Tibial nerve (tissue), 4 donors: ENCODE measurements at regions not wholly inside any gene's neighbourhood (a gene's known extent, or its start where the extent isn't known, plus 50 kb on each side); places are given as distances from the start of the nearest gene placed in this dataset.

Source experiments
- DNase-seq, 2 donors: peaks; one replicate each; pipeline ENCODE4 v3.0.0-alpha.2; 2019; ENCODE audit warnings: low spot score in 2 of 2
- H3K27ac ChIP-seq, 4 donors: fragments of 200-600 bp; sonication (generic) in 3 of 4; one replicate each; pipeline ENCODE4 v1.5.1; 2017 to 2019; ENCODE audit warnings: mild to moderate bottlenecking in 1 of 4
- H3K27me3 ChIP-seq, 2 donors: fragments of 200-600 bp; sonication (generic) in 1 of 2; one replicate each; pipeline versions ENCODE4 v1.5.1 to v1.6.0; 2017 to 2019
- H3K36me3 ChIP-seq, 3 donors: fragments of 200-600 bp; sonication (generic); one replicate each; pipeline ENCODE4 v1.5.1; 2018 to 2019
- H3K4me1 ChIP-seq, 4 donors: fragments of 200-600 bp; sonication (generic) in 3 of 4; one replicate each; pipeline ENCODE4 v1.5.1; 2017 to 2019
- H3K4me3 ChIP-seq, 4 donors: fragments of 200-600 bp; sonication (generic) in 3 of 4; one replicate each; pipeline ENCODE4 v1.5.1; 2017 to 2019; ENCODE audit warnings: mild to moderate bottlenecking in 1 of 4, moderate library complexity in 1 of 4
- H3K9me3 ChIP-seq, 4 donors: fragments of 200-600 bp; sonication (generic) in 3 of 4; one replicate each; pipeline ENCODE4 v1.5.1; 2017 to 2019
- CTCF ChIP-seq, 5 experiments: fragments of 200-600 bp in 3 of 5; fragments of 450-650 bp in 2 of 5; sonication (generic) in 3 of 5; IDR thresholded peaks; one replicate each; pipeline ENCODE4 v1.5.1; 2016 to 2019; ENCODE audit warnings: antibody characterized with exemption in 5 of 5, mild to moderate bottlenecking in 3 of 5, moderate library complexity in 2 of 5
- EP300 ChIP-seq, 2 donors: sonication (generic); formaldehyde crosslinking; IDR thresholded peaks; one replicate each; pipeline ENCODE4 v1.6.1; 2017; ENCODE audit warnings: antibody characterized with exemption in 2 of 2, mild to moderate bottlenecking in 1 of 2
- POLR2A ChIP-seq, 2 donors: fragments of 450-650 bp; IDR thresholded peaks; one replicate each; pipeline ENCODE4 v1.6.1; 2017; ENCODE audit warnings: antibody characterized with exemption in 2 of 2, mild to moderate bottlenecking in 2 of 2, moderate library complexity in 2 of 2
- WGBS, 2 donors: methylation state at CpG; one replicate each; pipeline ENCODE4 v1.1.5; 2018; 5-methylcytosine and 5-hydroxymethylcytosine counted together

GRCh38 chr1:228901936-228902681, 166.8 kb downstream of the RHOU start:
- Histone ChIP-seq H3K9me3 (no peaks in the 10 kb centered on the region), H3K27me3 (no peaks in the 10 kb centered on the region), H3K36me3 (no peaks in the 10 kb centered on the region), H3K4me3 (no peak overlapping the region), H3K27ac (no peak overlapping the region), H3K4me1 (peaks cover 0 to 46% (median 2%) of the 10 kb centered on the region in 4 donors)
- TF ChIP-seq CTCF (IDR thresholded peaks at IDR 0.05) (no peak), EP300 (IDR thresholded peaks at IDR 0.05) (no peak), POLR2A (IDR thresholded peaks at IDR 0.05) (no peak)
- no peak for DNase-seq
- WGBS, 2 donors: 77 to 87% methylated on average over 5 of the region's 5 CpGs

- Histone ChIP-seq H3K4me3 (no peak overlapping the region), H3K27me3 (no peaks in the 10 kb centered on the region), H3K9me3 (peaks cover 0 to 3% (median under 1%) of the 10 kb centered on the region in 4 donors), H3K27ac (peak overlapping the region in 2 of 4 donors; percentile 61 to 63), H3K36me3 (no peaks in the 10 kb centered on the region), H3K4me1 (peaks cover 0 to 46% (median 2%) of the 10 kb centered on the region in 4 donors)
- TF ChIP-seq POLR2A (IDR thresholded peaks at IDR 0.05) (no peak), CTCF (IDR thresholded peaks at IDR 0.05) (no peak), EP300 (IDR thresholded peaks at IDR 0.05) (peak in 1 of 2 donors; percentile 84)
- 46 to 48% methylated on average over 13 of the region's 13 CpGs for WGBS, 2 donors
- DNase-seq: peak; percentile 82 to 90
Measured at GRCh38 chr1:228902781-228903433, 167.6 kb downstream of the RHOU start.

- 47 to 79% methylated on average over 7 to 9 of the region's 9 CpGs for WGBS, 2 donors
- peaks cover 0 to 46% (median 2%) of the 10 kb centered on the region in 4 donors for H3K4me1 ChIP-seq
- H3K27ac ChIP-seq: peak overlapping the region in 2 of 4 donors; percentile 61 to 63
Measured at GRCh38 chr1:228903434-228904071, 168.3 kb downstream of the RHOU start.

GRCh38 chr1:228904222-228904621, 168.9 kb downstream of the RHOU start:
- TF ChIP-seq EP300 (IDR thresholded peaks at IDR 0.05) (no peak), CTCF (IDR thresholded peaks at IDR 0.05) (no peak), POLR2A (IDR thresholded peaks at IDR 0.05) (no peak)
- no peak for DNase-seq
- Histone ChIP-seq H3K36me3 (no peaks in the 10 kb centered on the region), H3K4me1 (peaks cover 0 to 46% (median 2%) of the 10 kb centered on the region in 4 donors), H3K4me3 (no peak overlapping the region), H3K27me3 (no peaks in the 10 kb centered on the region), H3K9me3 (peaks cover 0 to 13% (median 4%) of the 10 kb centered on the region in 4 donors), H3K27ac (no peak overlapping the region)
- WGBS, 2 donors: 93 to 100% methylated on average over 4 of the region's 4 CpGs

More at GRCh38 chr1:228903434-228904071, 168.3 kb downstream of the RHOU start:
- peaks cover 0 to 8% (median 4%) of the 10 kb centered on the region in 4 donors for H3K9me3 ChIP-seq
- no peaks in the 10 kb centered on the region for H3K27me3 ChIP-seq
- TF ChIP-seq EP300 (IDR thresholded peaks at IDR 0.05) (no peak), CTCF (IDR thresholded peaks at IDR 0.05) (no peak), POLR2A (IDR thresholded peaks at IDR 0.05) (no peak)
- no peak overlapping the region for H3K4me3 ChIP-seq
- no peaks in the 10 kb centered on the region for H3K36me3 ChIP-seq
- no peak for DNase-seq
